ENCODE measurements at regions not wholly inside any gene's neighbourhood (a gene's known extent, or its start where the extent isn't known, plus 50 kb on each side); places are given as distances from the start of the nearest gene placed in this dataset.
"Not testable (repeated sequence)": the region's sequence is repeated elsewhere in the genome, so short reads cannot be mapped to it uniquely, and the experiment has no call there.

DNA sequence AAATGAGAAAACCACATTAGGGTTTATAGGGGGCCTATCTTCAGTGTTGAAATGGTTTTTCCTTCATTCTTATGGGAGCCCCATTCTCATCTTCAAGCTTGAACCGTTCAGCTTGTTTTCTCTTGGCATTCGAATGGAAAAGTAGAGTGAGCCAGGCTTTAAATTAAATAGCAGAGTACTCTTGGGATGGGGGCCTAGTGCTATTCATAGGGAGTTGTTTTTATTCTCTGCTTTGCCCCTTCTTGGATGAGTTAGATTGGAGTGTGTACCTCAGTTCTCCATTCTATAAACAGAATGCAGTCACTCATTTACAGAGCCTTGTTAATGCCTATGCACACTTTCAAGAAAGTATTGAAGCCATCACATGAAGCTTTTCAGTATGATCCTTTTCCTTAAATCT is 127.9 kb downstream of the FAM170A start:
- Histone ChIP-seq H3K36me3 (no peaks in the 10 kb centered on the region), H3K4me1 (no peaks in the 10 kb centered on the region), H3K4me3 (no peak overlapping the region), H3K9me3 (no peaks in the 10 kb centered on the region), H3K27ac (no peak overlapping the region), H3K27me3 (no peaks in the 10 kb centered on the region)
- intact Hi-C loops (cut with DNase I; ENCODE audit: low total_unique reads), result no loop called here
- TF ChIP-seq POLR2A (IDR thresholded peaks at IDR 0.05), result no peak
- TF ChIP-seq, protein P1, sequence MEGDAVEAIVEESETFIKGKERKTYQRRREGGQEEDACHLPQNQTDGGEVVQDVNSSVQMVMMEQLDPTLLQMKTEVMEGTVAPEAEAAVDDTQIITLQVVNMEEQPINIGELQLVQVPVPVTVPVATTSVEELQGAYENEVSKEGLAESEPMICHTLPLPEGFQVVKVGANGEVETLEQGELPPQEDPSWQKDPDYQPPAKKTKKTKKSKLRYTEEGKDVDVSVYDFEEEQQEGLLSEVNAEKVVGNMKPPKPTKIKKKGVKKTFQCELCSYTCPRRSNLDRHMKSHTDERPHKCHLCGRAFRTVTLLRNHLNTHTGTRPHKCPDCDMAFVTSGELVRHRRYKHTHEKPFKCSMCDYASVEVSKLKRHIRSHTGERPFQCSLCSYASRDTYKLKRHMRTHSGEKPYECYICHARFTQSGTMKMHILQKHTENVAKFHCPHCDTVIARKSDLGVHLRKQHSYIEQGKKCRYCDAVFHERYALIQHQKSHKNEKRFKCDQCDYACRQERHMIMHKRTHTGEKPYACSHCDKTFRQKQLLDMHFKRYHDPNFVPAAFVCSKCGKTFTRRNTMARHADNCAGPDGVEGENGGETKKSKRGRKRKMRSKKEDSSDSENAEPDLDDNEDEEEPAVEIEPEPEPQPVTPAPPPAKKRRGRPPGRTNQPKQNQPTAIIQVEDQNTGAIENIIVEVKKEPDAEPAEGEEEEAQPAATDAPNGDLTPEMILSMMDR (IDR thresholded peaks at IDR 0.05), result no peak
- no peak for DNase-seq

GRCh38 chr5:119769695-119770693 is 140.6 kb downstream of the FAM170A start:
- H3K36me3 ChIP-seq; intact Hi-C loops (cut with DNase I; ENCODE audit: low total_unique reads); DNase-seq; H3K4me1 ChIP-seq; H3K9me3 ChIP-seq; H3K27me3 ChIP-seq; H3K4me3 ChIP-seq; H3K27ac ChIP-seq: not testable (repeated sequence)

DNA sequence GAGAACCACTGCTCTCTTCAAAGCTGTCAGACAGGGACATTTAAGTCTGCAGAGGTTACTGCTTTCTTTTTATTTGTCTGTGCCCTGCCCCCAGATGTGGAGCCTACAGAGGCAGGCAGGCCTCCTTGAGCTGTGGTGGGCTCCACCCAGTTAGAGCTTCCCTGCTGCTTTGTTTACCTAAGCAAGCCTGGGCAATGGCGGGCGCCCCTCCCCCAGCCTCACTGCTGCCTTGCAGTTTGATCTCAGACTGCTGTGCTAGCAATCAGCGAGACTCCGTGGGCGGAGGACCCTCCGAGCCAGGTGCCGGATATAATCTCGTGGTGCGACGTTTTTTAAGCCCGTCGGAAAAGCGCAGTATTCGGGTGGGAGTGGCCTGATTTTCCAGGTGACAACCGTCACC is 150.8 kb downstream of the FAM170A start:
- not testable (repeated sequence) for H3K4me3 ChIP-seq, H3K36me3 ChIP-seq, DNase-seq

GRCh38 chr5:119785057-119785456 is 155.7 kb downstream of the FAM170A start:
- Histone ChIP-seq H3K9me3 (no peaks in the 10 kb centered on the region), H3K27me3 (no peaks in the 10 kb centered on the region), H3K4me3 (no peak overlapping the region), H3K36me3 (no peaks in the 10 kb centered on the region), H3K27ac (no peak overlapping the region), H3K4me1 (no peaks in the 10 kb centered on the region)
- intact Hi-C loops (cut with DNase I; ENCODE audit: low total_unique reads), result no loop called here
- DNase-seq, result no peak
- TF ChIP-seq, protein P1 (IDR thresholded peaks at IDR 0.05), result no peak
- TF ChIP-seq POLR2A (IDR thresholded peaks at IDR 0.05), result no peak

More for the DNA sequence above, 150.8 kb downstream of the FAM170A start:
- H3K27me3 ChIP-seq; intact Hi-C loops (cut with DNase I; ENCODE audit: low total_unique reads); H3K27ac ChIP-seq; H3K4me1 ChIP-seq; H3K9me3 ChIP-seq: not testable (repeated sequence)

GRCh38 chr5:119789406-119790117 is 160.2 kb downstream of the FAM170A start:
- Histone ChIP-seq H3K27ac (no peak overlapping the region), H3K27me3 (no peaks in the 10 kb centered on the region), H3K4me1 (no peaks in the 10 kb centered on the region), H3K9me3 (no peaks in the 10 kb centered on the region), H3K4me3 (no peak overlapping the region), H3K36me3 (no peaks in the 10 kb centered on the region)
- intact Hi-C loops (cut with DNase I; ENCODE audit: low total_unique reads), result no loop called here
- DNase-seq, result no peak
- TF ChIP-seq POLR2A (IDR thresholded peaks at IDR 0.05), result no peak

- H3K4me3 ChIP-seq, result no peak overlapping the region
- H3K9me3 ChIP-seq, result no peaks in the 10 kb centered on the region
- no peaks in the 10 kb centered on the region for H3K36me3 ChIP-seq
- peak overlapping the region in 1 of 2 donors; percentile 7 for H3K27ac ChIP-seq
- H3K27me3 ChIP-seq, result no peaks in the 10 kb centered on the region
- H3K4me1 ChIP-seq, result no peaks in the 10 kb centered on the region
- TF ChIP-seq, protein P1 (IDR thresholded peaks at IDR 0.05), result no peak
- TF ChIP-seq POLR2A (IDR thresholded peaks at IDR 0.05), result no peak
- intact Hi-C loops (cut with DNase I; ENCODE audit: low total_unique reads), result no loop called here
- DNase-seq, result no peak
Measured at GRCh38 chr5:119792161-119792799, 162.9 kb downstream of the FAM170A start.

Measured in uterus (tissue), 3 donors.